ENCODE measurements at regions not wholly inside any gene's neighbourhood (a gene's known extent, or its start where the extent isn't known, plus 50 kb on each side); places are given as distances from the start of the nearest gene placed in this dataset.

DNA sequence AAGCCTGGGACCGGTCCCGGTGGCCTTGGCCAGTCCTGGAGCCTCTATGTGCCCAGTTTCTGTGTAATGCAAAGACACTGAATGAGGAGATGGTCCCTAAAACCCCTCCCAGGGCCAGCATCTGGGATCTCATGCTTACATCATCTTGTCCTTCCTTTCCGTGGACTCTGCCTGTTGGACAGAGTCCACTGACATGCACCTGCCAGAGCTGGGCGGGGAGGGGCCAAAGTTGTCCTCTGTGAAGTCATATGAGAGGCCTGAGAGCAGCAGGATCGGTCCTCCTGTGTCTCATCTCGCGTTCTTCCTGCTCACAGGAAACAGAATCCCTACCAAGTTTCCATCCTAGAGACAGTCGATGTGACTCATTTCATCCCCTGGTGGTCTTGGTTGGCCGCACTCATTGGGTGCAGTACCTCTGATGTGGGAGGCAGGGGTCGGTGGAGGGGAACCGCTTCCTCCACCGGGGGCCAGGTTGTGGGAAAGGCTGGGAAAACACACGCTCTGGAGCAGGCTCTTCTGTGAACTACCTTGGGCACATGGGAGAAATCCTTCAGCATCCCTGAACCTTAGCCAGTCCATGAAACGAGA lies 389.6 kb upstream of the PODXL start:
- Histone ChIP-seq H3K9me2 (replicated peaks; ENCODE audit: low read depth, low read length) (no peaks in the 10 kb centered on the region), H3K4me2 (ENCODE audit: low read depth, low read length, poor library complexity, severe bottlenecking) (peak overlapping the region; percentile 25), H3K36me3 (ENCODE audit: insufficient read depth, low read length) (no peaks in the 10 kb centered on the region), H3K4me3 (ENCODE audit: low read length, poor library complexity, severe bottlenecking) (no peak overlapping the region), H4K20me1 (ENCODE audit: insufficient read depth, low read length, poor library complexity, severe bottlenecking) (no peaks in the 10 kb centered on the region), H3K4me1 (ENCODE audit: insufficient read depth, low read length, poor library complexity, severe bottlenecking) (no peaks in the 10 kb centered on the region), H3K9ac (ENCODE audit: low read depth, low read length, poor library complexity, severe bottlenecking) (no peak overlapping the region), H3F3A (ENCODE audit: low read depth) (no peaks in the 10 kb centered on the region), H2AFZ (ENCODE audit: low read length) (0 out of 2 replicates have a peak overlapping the region, but pooled peaks have one; percentile 47), H3K27me3 (ENCODE audit: insufficient read depth, low read length, poor library complexity, severe bottlenecking) (no peaks in the 10 kb centered on the region), H3K79me2 (ENCODE audit: insufficient read depth, low read length) (no peaks in the 10 kb centered on the region), H3K9me3 (ENCODE audit: insufficient read depth, low read depth, low read length) (no peaks in the 10 kb centered on the region)
- TF ChIP-seq EZH2phosphoT487 (IDR thresholded peaks at IDR 0.05; ENCODE audit: borderline replicate concordance): no peak
- TF ChIP-seq, protein P1, sequence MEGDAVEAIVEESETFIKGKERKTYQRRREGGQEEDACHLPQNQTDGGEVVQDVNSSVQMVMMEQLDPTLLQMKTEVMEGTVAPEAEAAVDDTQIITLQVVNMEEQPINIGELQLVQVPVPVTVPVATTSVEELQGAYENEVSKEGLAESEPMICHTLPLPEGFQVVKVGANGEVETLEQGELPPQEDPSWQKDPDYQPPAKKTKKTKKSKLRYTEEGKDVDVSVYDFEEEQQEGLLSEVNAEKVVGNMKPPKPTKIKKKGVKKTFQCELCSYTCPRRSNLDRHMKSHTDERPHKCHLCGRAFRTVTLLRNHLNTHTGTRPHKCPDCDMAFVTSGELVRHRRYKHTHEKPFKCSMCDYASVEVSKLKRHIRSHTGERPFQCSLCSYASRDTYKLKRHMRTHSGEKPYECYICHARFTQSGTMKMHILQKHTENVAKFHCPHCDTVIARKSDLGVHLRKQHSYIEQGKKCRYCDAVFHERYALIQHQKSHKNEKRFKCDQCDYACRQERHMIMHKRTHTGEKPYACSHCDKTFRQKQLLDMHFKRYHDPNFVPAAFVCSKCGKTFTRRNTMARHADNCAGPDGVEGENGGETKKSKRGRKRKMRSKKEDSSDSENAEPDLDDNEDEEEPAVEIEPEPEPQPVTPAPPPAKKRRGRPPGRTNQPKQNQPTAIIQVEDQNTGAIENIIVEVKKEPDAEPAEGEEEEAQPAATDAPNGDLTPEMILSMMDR (conservative IDR thresholded peaks at IDR 0.05; ENCODE audit: low read length): no peak

DNA sequence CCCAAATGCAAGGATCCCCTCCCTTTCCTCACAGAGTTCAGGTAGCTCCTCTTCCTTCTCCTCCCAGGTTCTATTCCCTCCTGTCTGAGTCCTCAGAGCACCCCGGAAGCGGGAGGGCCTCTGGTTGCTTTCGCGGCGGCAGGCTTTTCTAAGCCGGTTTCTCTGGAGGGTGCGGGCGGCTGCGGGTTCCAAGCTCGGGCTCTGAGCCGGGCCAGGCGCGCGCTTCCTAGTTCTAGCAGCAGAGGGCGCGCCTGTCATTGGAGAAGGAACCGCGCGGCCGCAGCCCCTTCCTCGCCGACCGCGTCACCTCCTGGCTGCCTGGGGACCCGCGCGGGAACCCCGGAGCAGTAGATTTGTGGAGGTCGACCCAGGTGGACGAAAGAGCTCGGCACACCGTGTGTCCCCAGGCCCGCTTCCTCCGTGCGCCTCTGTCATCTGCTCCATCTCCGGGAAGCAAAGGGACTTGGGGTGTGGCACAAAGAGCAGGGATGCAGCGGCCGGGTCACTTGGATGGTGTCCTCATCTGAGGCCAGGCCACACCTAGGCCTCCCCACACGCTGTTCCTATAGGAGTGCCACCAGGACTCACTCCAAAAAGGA lies 389.0 kb upstream of the PODXL start:
- no peak overlapping the region for H3K4me3 ChIP-seq (ENCODE audit: low read length, poor library complexity, severe bottlenecking)
- TF ChIP-seq, protein P1 (conservative IDR thresholded peaks at IDR 0.05; ENCODE audit: low read length): peak; percentile 75
- no peak for TF ChIP-seq EZH2phosphoT487 (IDR thresholded peaks at IDR 0.05; ENCODE audit: borderline replicate concordance)
- H3K27me3 ChIP-seq (ENCODE audit: insufficient read depth, low read length, poor library complexity, severe bottlenecking): no peaks in the 10 kb centered on the region
- H3F3A ChIP-seq (ENCODE audit: low read depth): no peaks in the 10 kb centered on the region
- no peaks in the 10 kb centered on the region for H3K4me1 ChIP-seq (ENCODE audit: insufficient read depth, low read length, poor library complexity, severe bottlenecking)
- H3K36me3 ChIP-seq (ENCODE audit: insufficient read depth, low read length): no peaks in the 10 kb centered on the region
- no peaks in the 10 kb centered on the region for H3K79me2 ChIP-seq (ENCODE audit: insufficient read depth, low read length)
- H4K20me1 ChIP-seq (ENCODE audit: insufficient read depth, low read length, poor library complexity, severe bottlenecking): no peaks in the 10 kb centered on the region
- no peaks in the 10 kb centered on the region for H3K9me3 ChIP-seq (ENCODE audit: insufficient read depth, low read depth, low read length)
- no peak overlapping the region for H3K9ac ChIP-seq (ENCODE audit: low read depth, low read length, poor library complexity, severe bottlenecking)
- peak overlapping the region; percentile 25 for H3K4me2 ChIP-seq (ENCODE audit: low read depth, low read length, poor library complexity, severe bottlenecking)
- H2AFZ ChIP-seq (ENCODE audit: low read length): peak overlapping the region; percentile 47; the same call in 1 of the 2 replicates
- H3K9me2 ChIP-seq (replicated peaks; ENCODE audit: low read depth, low read length): no peaks in the 10 kb centered on the region

DNA sequence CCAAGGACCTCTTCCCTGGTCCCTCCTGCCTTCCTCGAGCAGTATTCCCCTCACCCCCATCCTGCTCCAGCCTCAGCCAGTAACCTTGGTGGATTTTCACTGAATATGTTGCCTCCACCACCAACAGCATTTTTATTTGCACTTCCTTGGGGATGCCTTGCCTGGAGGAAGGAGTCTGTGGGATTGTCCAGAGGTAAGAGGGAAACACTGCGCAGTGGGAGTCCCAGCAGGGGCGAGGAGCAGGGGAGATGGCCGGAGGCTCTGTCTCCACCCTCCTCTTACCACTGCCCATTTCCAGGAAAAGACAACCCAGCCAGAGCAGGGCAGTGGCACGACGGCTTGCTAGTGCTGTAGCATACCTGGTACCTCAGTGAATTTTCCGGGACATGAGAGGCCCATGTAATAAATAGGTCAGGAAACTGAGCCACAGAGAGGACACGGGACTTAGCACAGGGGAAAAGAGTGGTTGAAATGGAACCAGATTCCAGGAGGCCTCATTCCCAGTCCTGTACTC lies 388.2 kb upstream of the PODXL start:
- Histone ChIP-seq H3K36me3 (ENCODE audit: insufficient read depth, low read length) (no peaks in the 10 kb centered on the region), H3K27me3 (ENCODE audit: insufficient read depth, low read length, poor library complexity, severe bottlenecking) (no peaks in the 10 kb centered on the region)

More for the DNA sequence above, 388.2 kb upstream of the PODXL start:
- Histone ChIP-seq H3K4me1 (ENCODE audit: insufficient read depth, low read length, poor library complexity, severe bottlenecking) (no peaks in the 10 kb centered on the region), H3K9me2 (replicated peaks; ENCODE audit: low read depth, low read length) (no peaks in the 10 kb centered on the region), H3F3A (ENCODE audit: low read depth) (no peaks in the 10 kb centered on the region), H3K4me2 (ENCODE audit: low read depth, low read length, poor library complexity, severe bottlenecking) (no peak overlapping the region), H3K79me2 (ENCODE audit: insufficient read depth, low read length) (no peaks in the 10 kb centered on the region), H2AFZ (ENCODE audit: low read length) (no peak overlapping the region), H3K4me3 (ENCODE audit: low read length, poor library complexity, severe bottlenecking) (no peak overlapping the region), H3K9me3 (ENCODE audit: insufficient read depth, low read depth, low read length) (no peaks in the 10 kb centered on the region), H3K9ac (ENCODE audit: low read depth, low read length, poor library complexity, severe bottlenecking) (no peak overlapping the region), H4K20me1 (ENCODE audit: insufficient read depth, low read length, poor library complexity, severe bottlenecking) (no peaks in the 10 kb centered on the region)
- TF ChIP-seq, protein P1 (conservative IDR thresholded peaks at IDR 0.05; ENCODE audit: low read length): no peak
- TF ChIP-seq EZH2phosphoT487 (IDR thresholded peaks at IDR 0.05; ENCODE audit: borderline replicate concordance): no peak
